Activated CD4-positive, CD25-positive, alpha-beta regulatory T cell (primary cell): ENCODE measurements at regions not wholly inside any gene's neighbourhood (a gene's known extent, or its start where the extent isn't known, plus 50 kb on each side); places are given as distances from the start of the nearest gene placed in this dataset.

Experiments used
- DNase-seq, 4 experiments: peaks; one replicate each; lab custom pipeline; 2025; lab: John Stamatoyannopoulos, UW

- no peak for DNase-seq
Measured at GRCh38 chr6:169082817-169083507, 170.7 kb downstream of the THBS2 start.

GRCh38 chr6:169082093-169082492, 171.6 kb downstream of the THBS2 start:
- no peak for DNase-seq

GRCh38 chr6:169081248-169081647, 172.4 kb downstream of the THBS2 start:
- DNase-seq, result no peak

- no peak for DNase-seq
Measured at GRCh38 chr6:169079650-169080049, 174.0 kb downstream of the THBS2 start.

GRCh38 chr6:169078399-169079145, 175.1 kb downstream of the THBS2 start:
- no peak for DNase-seq

GRCh38 chr6:169075915-169076654, 177.6 kb downstream of the THBS2 start:
- DNase-seq, result no peak

GRCh38 chr6:169075211-169075914, 178.3 kb downstream of the THBS2 start:
- DNase-seq, result no peak

- DNase-seq, result no peak
Measured at GRCh38 chr6:169074526-169074925, 179.1 kb downstream of the THBS2 start.

GRCh38 chr6:169073311-169073710, 180.3 kb downstream of the THBS2 start:
- no peak for DNase-seq

GRCh38 chr6:169072127-169073042, 181.3 kb downstream of the THBS2 start:
- no peak for DNase-seq

- DNase-seq, result no peak
Measured at GRCh38 chr6:169071394-169071793, 182.3 kb downstream of the THBS2 start.

GRCh38 chr6:169070506-169071176, 183.0 kb downstream of the THBS2 start:
- DNase-seq, result no peak

GRCh38 chr6:169069356-169069755, 184.3 kb downstream of the THBS2 start:
- DNase-seq, result no peak

GRCh38 chr6:169064194-169064593, 189.5 kb downstream of the THBS2 start:
- no peak for DNase-seq

GRCh38 chr6:169062272-169062671, 191.4 kb downstream of the THBS2 start:
- no peak for DNase-seq

GRCh38 chr6:169058634-169059033, 195.0 kb downstream of the THBS2 start:
- no peak for DNase-seq

GRCh38 chr6:169052462-169052861, 201.2 kb downstream of the THBS2 start:
- DNase-seq, result no peak

- no peak for DNase-seq
Measured at GRCh38 chr6:169051371-169051770, 202.3 kb downstream of the THBS2 start.

- no peak for DNase-seq
Measured at GRCh38 chr6:169048865-169049205, 204.8 kb downstream of the THBS2 start.

- no peak for DNase-seq
Measured at GRCh38 chr6:169048185-169048864, 205.3 kb downstream of the THBS2 start.
